ENCODE measurements at regions not wholly inside any gene's neighbourhood (a gene's known extent, or its start where the extent isn't known, plus 50 kb on each side); places are given as distances from the start of the nearest gene placed in this dataset.

DNA sequence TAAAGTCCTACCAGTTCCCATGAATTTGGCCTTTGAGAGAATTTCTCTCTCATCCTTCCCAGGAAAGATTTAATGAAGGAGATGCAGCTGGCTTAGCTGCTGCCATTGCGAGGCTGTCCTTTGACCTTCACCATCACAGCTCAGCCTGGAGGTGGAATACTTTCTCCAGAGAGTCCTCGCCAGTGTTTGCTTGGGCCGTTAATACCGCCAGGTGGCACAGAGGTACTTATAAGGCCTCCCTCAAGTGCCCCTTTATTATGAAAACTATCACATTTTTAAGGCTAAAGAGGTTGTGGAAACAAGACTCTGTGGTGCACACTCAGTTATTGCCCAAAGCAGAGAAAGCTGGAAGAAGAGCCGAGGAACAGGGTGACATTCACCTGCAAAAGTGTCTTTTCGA is 330.6 kb downstream of the CCSER2 start (continued):
- TF ChIP-seq USF2 (CRISPR knock-in tag; IDR thresholded peaks at IDR 0.05) (no peak), ATF2 (CRISPR knock-in tag; IDR thresholded peaks at IDR 0.05; ENCODE audit: borderline replicate concordance, low read depth) (no peak), EMX1 (CRISPR knock-in tag; IDR thresholded peaks at IDR 0.05) (no peak), ZNF263 (CRISPR knock-in tag; IDR thresholded peaks at IDR 0.05; ENCODE audit: low read depth) (no peak)

- no peak overlapping the region for H3K27ac Mint-ChIP-seq
- CTCF ChIA-PET = interaction anchor here (1.2 to 2.6 kb wide), 3 partner anchors 46 to 119 kb away, joined by 3 to 16 read pairs (median 10); no protein-coding TSS in a partner anchor
- ATAC-seq (peak; percentile 56), DNase-seq (ENCODE audit: low spot score) (no peak)
- no peaks in the 10 kb centered on the region for H3K36me3 Mint-ChIP-seq
- H3K4me3 Mint-ChIP-seq = no peak overlapping the region
- no peak for TF ChIP-seq ELF4 (CRISPR knock-in tag; IDR thresholded peaks at IDR 0.05; ENCODE audit: low read depth)
- no peak for TF ChIP-seq ERG (CRISPR knock-in tag; IDR thresholded peaks at IDR 0.05)
- TF ChIP-seq PREB (CRISPR knock-in tag; IDR thresholded peaks at IDR 0.05; ENCODE audit: borderline replicate concordance) = no peak
- TF ChIP-seq NR3C1 (CRISPR knock-in tag; conservative IDR thresholded peaks at IDR 0.05; ENCODE audit: low read depth) = no peak
- no peak for TF ChIP-seq ETV6 (CRISPR knock-in tag; IDR thresholded peaks at IDR 0.05)
- no peak for TF ChIP-seq ESRRA (CRISPR knock-in tag; IDR thresholded peaks at IDR 0.05; ENCODE audit: borderline replicate concordance)
- no peak for TF ChIP-seq JAZF1 (CRISPR knock-in tag; IDR thresholded peaks at IDR 0.05)
- no peak for TF ChIP-seq ZNF425 (CRISPR knock-in tag; conservative IDR thresholded peaks at IDR 0.05)
- TF ChIP-seq, protein P1, sequence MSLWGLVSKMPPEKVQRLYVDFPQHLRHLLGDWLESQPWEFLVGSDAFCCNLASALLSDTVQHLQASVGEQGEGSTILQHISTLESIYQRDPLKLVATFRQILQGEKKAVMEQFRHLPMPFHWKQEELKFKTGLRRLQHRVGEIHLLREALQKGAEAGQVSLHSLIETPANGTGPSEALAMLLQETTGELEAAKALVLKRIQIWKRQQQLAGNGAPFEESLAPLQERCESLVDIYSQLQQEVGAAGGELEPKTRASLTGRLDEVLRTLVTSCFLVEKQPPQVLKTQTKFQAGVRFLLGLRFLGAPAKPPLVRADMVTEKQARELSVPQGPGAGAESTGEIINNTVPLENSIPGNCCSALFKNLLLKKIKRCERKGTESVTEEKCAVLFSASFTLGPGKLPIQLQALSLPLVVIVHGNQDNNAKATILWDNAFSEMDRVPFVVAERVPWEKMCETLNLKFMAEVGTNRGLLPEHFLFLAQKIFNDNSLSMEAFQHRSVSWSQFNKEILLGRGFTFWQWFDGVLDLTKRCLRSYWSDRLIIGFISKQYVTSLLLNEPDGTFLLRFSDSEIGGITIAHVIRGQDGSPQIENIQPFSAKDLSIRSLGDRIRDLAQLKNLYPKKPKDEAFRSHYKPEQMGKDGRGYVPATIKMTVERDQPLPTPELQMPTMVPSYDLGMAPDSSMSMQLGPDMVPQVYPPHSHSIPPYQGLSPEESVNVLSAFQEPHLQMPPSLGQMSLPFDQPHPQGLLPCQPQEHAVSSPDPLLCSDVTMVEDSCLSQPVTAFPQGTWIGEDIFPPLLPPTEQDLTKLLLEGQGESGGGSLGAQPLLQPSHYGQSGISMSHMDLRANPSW (CRISPR knock-in tag; conservative IDR thresholded peaks at IDR 0.05; ENCODE audit: low read depth) = no peak
- no peak for TF ChIP-seq E2F4 (CRISPR knock-in tag; IDR thresholded peaks at IDR 0.05; ENCODE audit: borderline replicate concordance, low read depth)
- no peak for TF ChIP-seq ZNF138 (CRISPR knock-in tag; conservative IDR thresholded peaks at IDR 0.05)
- TF ChIP-seq ZNF232 (CRISPR knock-in tag; IDR thresholded peaks at IDR 0.05) = no peak
- TF ChIP-seq GABPB1 (CRISPR knock-in tag; IDR thresholded peaks at IDR 0.05) = no peak
- TF ChIP-seq MAX (CRISPR knock-in tag; IDR thresholded peaks at IDR 0.05) = no peak
- TF ChIP-seq FOXP1 (CRISPR knock-in tag; IDR thresholded peaks at IDR 0.05; ENCODE audit: borderline replicate concordance) = no peak
- no peak for TF ChIP-seq RORB (CRISPR knock-in tag; IDR thresholded peaks at IDR 0.05)
- TF ChIP-seq HMGA2 (CRISPR knock-in tag; IDR thresholded peaks at IDR 0.05) = no peak
- no peak for TF ChIP-seq ATF3 (CRISPR knock-in tag; conservative IDR thresholded peaks at IDR 0.05)
- H3K9me3 Mint-ChIP-seq = no peaks in the 10 kb centered on the region
- POLR2A ChIA-PET = no interaction called here
- H3K4me1 Mint-ChIP-seq = no peaks in the 10 kb centered on the region; the same call in 1 of the 2 replicates
- H3K27me3 Mint-ChIP-seq (ENCODE audit: low read depth) = no peaks in the 10 kb centered on the region
Observed at GRCh38 chr10:84659497-84660439, 331.4 kb downstream of the CCSER2 start.

Data from WTC11 (cell line).